PC-9 (cell line): ENCODE measurements at regions not wholly inside any gene's neighbourhood (a gene's known extent, or its start where the extent isn't known, plus 50 kb on each side); places are given as distances from the start of the nearest gene placed in this dataset.

ENCODE experiments used
- CTCF ChIP-seq: fragments of 200-600 bp; sonication (generic); conservative IDR thresholded peaks from 2 replicates; pipeline ENCODE4 v1.6.1; 2017; ENCODE audit warnings: mixed run types, antibody characterized with exemption, mild to moderate bottlenecking, moderate library complexity
- EZH2 ChIP-seq: fragments of 200-600 bp; sonication (generic); IDR thresholded peaks from 2 replicates; pipeline ENCODE4 v1.8.0; 2017; ENCODE audit warnings: antibody characterized with exemption, low read depth

GRCh38 chr4:163077680-163078079, 89.0 kb downstream of the NAF1 start:
- TF ChIP-seq EZH2 (no peak), CTCF (no peak)
